Endothelial cell of umbilical vein (primary cell): ENCODE measurements at regions not wholly inside any gene's neighbourhood (a gene's known extent, or its start where the extent isn't known, plus 50 kb on each side); places are given as distances from the start of the nearest gene placed in this dataset.

ENCODE experiments used
- BruUV-seq: library from RNA; stranded (reverse); fragments of 400-500 nt; replicated peaks from 2 replicates; lab custom pipeline; 2021; lab: Mats Ljungman, UMichigan
- CTCF ChIA-PET: fragments of 300-600, 350-600 bp; sonication (Branson Sonifier 250); formaldehyde crosslinking; loops from one replicate; lab custom pipeline; 2021; ENCODE audit warnings: antibody characterized with exemption, inconsistent platforms; lab: Charles Lee
- POLR2A ChIA-PET: fragments of 300-600, 350-600 bp; sonication (Branson Sonifier 250); formaldehyde crosslinking; loops from one replicate; lab custom pipeline; 2021; ENCODE audit warnings: antibody characterized with exemption, inconsistent platforms; lab: Charles Lee
- DNase-seq: peaks from one replicate; pipeline ENCODE4 v3.0.0-alpha.2; 2011; ENCODE audit warnings: low read depth, low spot score
- FAIRE-seq: peaks from 2 replicates; lab custom pipeline; 2011; peaks lifted over from hg19 to GRCh38; lab: Jason Lieb, UNC
- H2AFZ ChIP-seq: 2 replicates; pipeline ENCODE4 v1.6.0; 2012; ENCODE audit warnings: low read depth, low read length, control low read depth, inconsistent platforms
- H3K27ac ChIP-seq: 2 replicates; pipeline ENCODE4 v1.5.1; 2011; ENCODE audit warnings: low read depth, mild to moderate bottlenecking, control low read depth, low read length, moderate library complexity; ENCODE audit not compliant: insufficient read depth
- H3K27me3 ChIP-seq, 2 experiments: 2 replicates each; pipeline versions ENCODE4 v1.6.0 to v1.6.1; 2011; ENCODE audit warnings: low read length in 2 of 2, mixed read lengths in 1 of 2; ENCODE audit not compliant: control insufficient read depth in 2 of 2, insufficient read depth in 2 of 2
- H3K36me3 ChIP-seq, 2 experiments: 2 replicates in 1 of 2; 3 replicates in 1 of 2; pipeline ENCODE4 v1.5.1; 2011; ENCODE audit warnings: low read length in 2 of 2, mild to moderate bottlenecking in 1 of 2, moderate library complexity in 1 of 2; ENCODE audit not compliant: control insufficient read depth in 2 of 2, insufficient read depth in 2 of 2; ENCODE audit errors: extremely low read depth in 1 of 2
- H3K4me1 ChIP-seq: 3 replicates; pipeline ENCODE4 v1.5.1; 2011; ENCODE audit warnings: mild to moderate bottlenecking, low read length; ENCODE audit not compliant: control insufficient read depth, insufficient read depth; ENCODE audit errors: extremely low read depth
- H3K4me2 ChIP-seq: 2 replicates; pipeline ENCODE4 v1.6.1; 2011; ENCODE audit warnings: low read length, control low read depth, mixed read lengths; ENCODE audit not compliant: insufficient read depth
- H3K4me3 ChIP-seq, 3 experiments: fragments of 200-600 bp in 1 of 3; sonication (generic), shearing (Covaris generic) in 1 of 3; replicated peaks in 1 of 3; 2 replicates each; pipeline ENCODE4 v1.5.1; 2011 to 2016; ENCODE audit warnings: control low read depth in 3 of 3, low read length in 3 of 3, mild to moderate bottlenecking in 2 of 3, inconsistent platforms in 1 of 3, low read depth in 1 of 3, moderate library complexity in 1 of 3; ENCODE audit not compliant: insufficient read depth in 1 of 3
- H3K79me2 ChIP-seq: 2 replicates; pipeline ENCODE4 v1.6.0; 2012; ENCODE audit warnings: low read length, inconsistent platforms; ENCODE audit not compliant: control insufficient read depth, insufficient read depth
- H3K9ac ChIP-seq: replicated peaks from 2 replicates; pipeline ENCODE3; 2011; ENCODE audit warnings: low read length, control low read depth; ENCODE audit not compliant: insufficient read depth; ENCODE audit errors: extremely low read depth
- H3K9me1 ChIP-seq: replicated peaks from 3 replicates; pipeline ENCODE4 v1.6.0; 2011; ENCODE audit warnings: mild to moderate bottlenecking, low read length; ENCODE audit not compliant: control insufficient read depth, insufficient read depth; ENCODE audit errors: extremely low read depth
- H3K9me3 ChIP-seq: replicated peaks from 2 replicates; pipeline ENCODE4 v1.5.1; 2012; ENCODE audit warnings: low read length, inconsistent platforms; ENCODE audit not compliant: control insufficient read depth, insufficient read depth
- H4K20me1 ChIP-seq: replicated peaks from 2 replicates; pipeline ENCODE3; 2011; ENCODE audit warnings: mild to moderate bottlenecking, low read length; ENCODE audit not compliant: control insufficient read depth, insufficient read depth; ENCODE audit errors: extremely low read depth
- EZH2 ChIP-seq: IDR thresholded peaks from 2 replicates; pipeline ENCODE4 v1.6.1; 2012; ENCODE audit warnings: borderline replicate concordance, low read depth, mild to moderate bottlenecking, moderate library complexity, low read length, inconsistent platforms; ENCODE audit not compliant: severe bottlenecking
- FOS ChIP-seq: IDR thresholded peaks from 2 replicates; pipeline ENCODE4 v1.6.1; 2011; ENCODE audit warnings: mild to moderate bottlenecking, low read length, moderate library complexity, borderline replicate concordance; ENCODE audit not compliant: insufficient read depth
- JUN ChIP-seq: IDR thresholded peaks from 2 replicates; pipeline ENCODE4 v1.6.1; 2011; ENCODE audit warnings: borderline replicate concordance, low read depth; ENCODE audit not compliant: insufficient read length, insufficient read depth
- MYC ChIP-seq: IDR thresholded peaks from one replicate; pipeline ENCODE4 v1.6.1; 2011; ENCODE audit warnings: mild to moderate bottlenecking, low read depth, low read length
- POLR2AphosphoS5 ChIP-seq: IDR thresholded peaks from 2 replicates; pipeline ENCODE4 v1.6.1; 2012; ENCODE audit warnings: low read depth, mild to moderate bottlenecking, control low read depth, low read length, moderate library complexity; ENCODE audit not compliant: insufficient read depth
- dilution Hi-C: fragments of 300-500 bp; cut with MboI; formaldehyde crosslinking; loops from one replicate; pipeline ENCODE4 v1.15.0; 2019; ENCODE audit warnings: low sequenced_read_pairs; ENCODE audit not compliant: extremely low pct_ligation_motif_present
- intact Hi-C: fragments of 100-400 bp; cut with micrococcal nuclease; formaldehyde crosslinking; loops from one replicate; pipeline ENCODE4 v1.10.0; 2022
- TF ChIP-seq, protein P1 (sequence below): IDR thresholded peaks from 2 replicates; pipeline ENCODE4 v1.6.1; 2011; ENCODE audit not compliant: insufficient read depth, insufficient read length
- TF ChIP-seq, protein P2 (sequence below), 2 donors: IDR thresholded peaks; 1 replicate in 1 of 2; 2 replicates in 1 of 2; pipeline ENCODE4 v1.5.1; 2011; ENCODE audit warnings: low read length in 2 of 2, mild to moderate bottlenecking in 2 of 2, moderate library complexity in 2 of 2, control low read depth in 1 of 2, inconsistent platforms in 1 of 2, low read depth in 1 of 2; ENCODE audit not compliant: insufficient read depth in 1 of 2; ENCODE audit errors: extremely low read depth in 1 of 2

DNA sequence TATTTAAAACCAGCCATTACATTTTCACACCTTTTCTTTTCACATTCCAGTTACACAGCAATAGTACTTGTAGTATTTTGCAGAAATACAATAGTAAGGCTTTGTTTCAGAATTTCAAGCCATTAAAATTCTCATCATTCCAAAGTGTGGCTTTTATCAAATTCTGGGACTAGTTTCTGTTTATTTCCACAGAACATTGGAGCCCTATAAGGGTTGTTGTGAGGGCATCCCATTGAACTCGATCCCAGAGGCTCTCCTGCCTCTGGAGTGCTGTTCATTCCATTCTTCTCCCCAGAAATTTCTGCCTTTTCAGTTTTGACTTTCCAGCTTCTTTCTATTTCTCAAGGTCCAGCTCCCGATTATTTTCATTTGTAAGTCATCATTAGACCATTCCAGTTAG is 645.5 kb downstream of the ADGRL2 start:
- no TSS peak for BruUV-seq
- no peak for FAIRE-seq
- H4K20me1 ChIP-seq, result no peaks in the 10 kb centered on the region
- ChIA-PET POLR2A (no interaction called here), CTCF (no interaction called here)
- no peak for TF ChIP-seq JUN
- no peak for TF ChIP-seq MYC
- TF ChIP-seq, protein P1, sequence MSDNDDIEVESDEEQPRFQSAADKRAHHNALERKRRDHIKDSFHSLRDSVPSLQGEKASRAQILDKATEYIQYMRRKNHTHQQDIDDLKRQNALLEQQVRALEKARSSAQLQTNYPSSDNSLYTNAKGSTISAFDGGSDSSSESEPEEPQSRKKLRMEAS, result no peak
- TF ChIP-seq FOS, result no peak
- TF ChIP-seq EZH2, result no peak
- TF ChIP-seq, protein P2, sequence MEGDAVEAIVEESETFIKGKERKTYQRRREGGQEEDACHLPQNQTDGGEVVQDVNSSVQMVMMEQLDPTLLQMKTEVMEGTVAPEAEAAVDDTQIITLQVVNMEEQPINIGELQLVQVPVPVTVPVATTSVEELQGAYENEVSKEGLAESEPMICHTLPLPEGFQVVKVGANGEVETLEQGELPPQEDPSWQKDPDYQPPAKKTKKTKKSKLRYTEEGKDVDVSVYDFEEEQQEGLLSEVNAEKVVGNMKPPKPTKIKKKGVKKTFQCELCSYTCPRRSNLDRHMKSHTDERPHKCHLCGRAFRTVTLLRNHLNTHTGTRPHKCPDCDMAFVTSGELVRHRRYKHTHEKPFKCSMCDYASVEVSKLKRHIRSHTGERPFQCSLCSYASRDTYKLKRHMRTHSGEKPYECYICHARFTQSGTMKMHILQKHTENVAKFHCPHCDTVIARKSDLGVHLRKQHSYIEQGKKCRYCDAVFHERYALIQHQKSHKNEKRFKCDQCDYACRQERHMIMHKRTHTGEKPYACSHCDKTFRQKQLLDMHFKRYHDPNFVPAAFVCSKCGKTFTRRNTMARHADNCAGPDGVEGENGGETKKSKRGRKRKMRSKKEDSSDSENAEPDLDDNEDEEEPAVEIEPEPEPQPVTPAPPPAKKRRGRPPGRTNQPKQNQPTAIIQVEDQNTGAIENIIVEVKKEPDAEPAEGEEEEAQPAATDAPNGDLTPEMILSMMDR (IDR thresholded peaks at IDR 0.05; ENCODE audit: extremely low read depth in 1 of 2, insufficient read depth in 1 of 2, low read depth in 1 of 2, low read length in 2 of 2), result no peak
- TF ChIP-seq POLR2AphosphoS5, result no peak
- H3K4me1 ChIP-seq, result no peaks in the 10 kb centered on the region
- H3K4me3 ChIP-seq, result no peak overlapping the region
- H3K36me3 ChIP-seq, result no peaks in the 10 kb centered on the region
- no peak for DNase-seq
- no peaks in the 10 kb centered on the region for H3K79me2 ChIP-seq
- no peak overlapping the region for H3K27ac ChIP-seq
- H3K27me3 ChIP-seq, result no peaks in the 10 kb centered on the region
- intact Hi-C loops (no loop called here), dilution Hi-C loops (no loop called here)
- H3K9me1 ChIP-seq, result no peaks in the 10 kb centered on the region
- H3K9me3 ChIP-seq, result no peaks in the 10 kb centered on the region
- no peak overlapping the region for H2AFZ ChIP-seq
- H3K4me2 ChIP-seq, result no peak overlapping the region
- no peak overlapping the region for H3K9ac ChIP-seq
